IPS-15b (cell line): ENCODE measurements at regions not wholly inside any gene's neighbourhood (a gene's known extent, or its start where the extent isn't known, plus 50 kb on each side); places are given as distances from the start of the nearest gene placed in this dataset.

Experiments
- H3K27me3 ChIP-seq: one replicate; pipeline ENCODE4 v1.6.1; 2013; ENCODE audit warnings: low read length; ENCODE audit not compliant: control insufficient read depth, insufficient read depth
- H3K36me3 ChIP-seq: one replicate; pipeline ENCODE4 v1.6.1; 2013; ENCODE audit warnings: low read length; ENCODE audit not compliant: control insufficient read depth, insufficient read depth
- H3K4me1 ChIP-seq: one replicate; pipeline ENCODE4 v1.6.1; 2013; ENCODE audit warnings: mild to moderate bottlenecking, low read length; ENCODE audit not compliant: control insufficient read depth, insufficient read depth
- H3K4me3 ChIP-seq: one replicate; pipeline ENCODE4 v1.5.1; 2013; ENCODE audit warnings: low read depth, low read length
- H3K9ac ChIP-seq: one replicate; pipeline ENCODE4 v1.6.1; 2013; ENCODE audit warnings: low read depth, mild to moderate bottlenecking, low read length
- H3K9me3 ChIP-seq: one replicate; pipeline ENCODE4 v1.6.1; 2013; ENCODE audit warnings: mild to moderate bottlenecking, low read length; ENCODE audit not compliant: control insufficient read depth, insufficient read depth

DNA sequence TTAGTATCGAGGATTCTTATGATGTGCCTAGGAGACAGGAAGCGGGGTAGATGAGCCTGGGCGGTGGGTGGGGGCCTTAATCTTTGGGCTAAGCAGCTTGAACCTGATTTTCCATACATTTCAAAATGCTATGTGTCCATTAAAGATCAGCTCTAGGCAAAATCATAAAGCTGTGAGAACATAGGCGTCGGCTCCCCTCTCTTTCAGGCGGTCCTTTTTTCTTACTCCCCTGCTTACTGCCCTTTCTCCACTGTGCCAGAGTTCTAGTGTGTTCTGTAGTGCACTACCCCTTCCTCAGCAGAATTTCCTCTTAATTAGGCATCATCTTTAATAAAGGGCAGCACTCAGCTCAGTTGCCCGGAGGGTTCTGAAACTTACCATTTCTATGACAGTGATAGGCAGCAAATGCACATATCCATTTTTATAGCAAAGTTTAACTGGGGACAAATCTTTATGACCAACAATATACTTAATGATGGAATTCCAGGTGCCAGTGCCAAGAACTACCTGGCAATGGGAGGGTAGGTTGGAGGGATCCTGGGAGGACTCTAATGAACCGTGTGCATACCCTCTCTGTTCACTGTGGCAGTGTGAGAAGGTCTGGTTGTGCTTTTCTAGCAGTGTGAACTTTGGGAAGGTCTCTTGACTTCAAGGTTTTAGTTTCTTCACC, 404.5 kb upstream of the TPM1 start:
- Histone ChIP-seq H3K9me3 (no peaks in the 10 kb centered on the region), H3K36me3 (no peaks in the 10 kb centered on the region), H3K4me3 (no peak overlapping the region), H3K4me1 (peaks cover 14% of the 10 kb centered on the region), H3K27me3 (no peaks in the 10 kb centered on the region), H3K9ac (no peak overlapping the region)

- Histone ChIP-seq H3K9me3 (no peaks in the 10 kb centered on the region), H3K36me3 (no peaks in the 10 kb centered on the region), H3K27me3 (no peaks in the 10 kb centered on the region), H3K4me1 (peaks cover 18% of the 10 kb centered on the region), H3K9ac (no peak overlapping the region), H3K4me3 (no peak overlapping the region)
Observed at GRCh38 chr15:62639432-62639831, 403.1 kb upstream of the TPM1 start.

DNA sequence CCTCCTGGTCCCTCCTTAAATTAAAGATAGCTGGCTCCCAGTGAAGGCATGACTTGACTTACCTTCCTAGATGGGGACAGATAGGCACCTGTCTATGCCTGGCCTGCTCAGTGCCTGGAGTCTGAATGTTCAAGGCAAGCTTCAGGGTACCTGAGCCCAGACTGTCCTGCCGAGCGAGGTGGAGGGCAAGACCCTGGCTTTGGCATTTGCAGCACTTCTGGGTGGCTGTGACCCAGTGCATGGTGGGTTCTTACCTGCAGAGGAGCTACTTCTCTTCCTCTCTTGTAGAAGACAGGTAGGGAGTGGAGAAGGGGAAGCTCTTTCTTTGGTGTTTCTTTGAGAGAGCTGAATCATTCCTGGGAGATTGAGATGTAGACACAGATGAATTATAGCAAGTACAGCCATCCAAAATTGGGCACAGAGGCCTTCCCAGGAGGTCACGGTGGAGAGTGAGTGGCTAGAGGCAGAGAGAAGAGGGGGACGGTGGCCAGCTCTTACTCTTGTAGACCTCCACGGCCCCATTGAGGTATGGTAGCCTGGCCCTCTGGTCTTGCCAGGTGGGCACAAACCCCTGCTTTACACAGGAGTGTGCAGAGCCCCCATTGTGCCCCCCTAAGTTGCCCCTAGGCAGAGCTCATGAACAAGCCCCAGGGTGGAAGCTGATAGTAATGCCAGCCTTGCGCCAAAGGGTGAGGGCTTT, 402.5 kb upstream of the TPM1 start:
- no peaks in the 10 kb centered on the region for H3K27me3 ChIP-seq
- no peak overlapping the region for H3K4me3 ChIP-seq
- H3K9me3 ChIP-seq: no peaks in the 10 kb centered on the region
- H3K36me3 ChIP-seq: no peaks in the 10 kb centered on the region
- H3K4me1 ChIP-seq: peaks cover 22% of the 10 kb centered on the region
- no peak overlapping the region for H3K9ac ChIP-seq

GRCh38 chr15:62641825-62642224, 400.7 kb upstream of the TPM1 start:
- H3K9ac ChIP-seq: no peak overlapping the region
- no peaks in the 10 kb centered on the region for H3K27me3 ChIP-seq
- no peaks in the 10 kb centered on the region for H3K36me3 ChIP-seq
- no peaks in the 10 kb centered on the region for H3K9me3 ChIP-seq
- H3K4me3 ChIP-seq: no peak overlapping the region
- H3K4me1 ChIP-seq: peaks cover 14% of the 10 kb centered on the region

- Histone ChIP-seq H3K36me3 (no peaks in the 10 kb centered on the region), H3K4me3 (no peak overlapping the region), H3K4me1 (peaks cover 8% of the 10 kb centered on the region), H3K27me3 (no peaks in the 10 kb centered on the region), H3K9me3 (no peaks in the 10 kb centered on the region), H3K9ac (no peak overlapping the region)
Observed at GRCh38 chr15:62643572-62643971, 399.0 kb upstream of the TPM1 start.

DNA sequence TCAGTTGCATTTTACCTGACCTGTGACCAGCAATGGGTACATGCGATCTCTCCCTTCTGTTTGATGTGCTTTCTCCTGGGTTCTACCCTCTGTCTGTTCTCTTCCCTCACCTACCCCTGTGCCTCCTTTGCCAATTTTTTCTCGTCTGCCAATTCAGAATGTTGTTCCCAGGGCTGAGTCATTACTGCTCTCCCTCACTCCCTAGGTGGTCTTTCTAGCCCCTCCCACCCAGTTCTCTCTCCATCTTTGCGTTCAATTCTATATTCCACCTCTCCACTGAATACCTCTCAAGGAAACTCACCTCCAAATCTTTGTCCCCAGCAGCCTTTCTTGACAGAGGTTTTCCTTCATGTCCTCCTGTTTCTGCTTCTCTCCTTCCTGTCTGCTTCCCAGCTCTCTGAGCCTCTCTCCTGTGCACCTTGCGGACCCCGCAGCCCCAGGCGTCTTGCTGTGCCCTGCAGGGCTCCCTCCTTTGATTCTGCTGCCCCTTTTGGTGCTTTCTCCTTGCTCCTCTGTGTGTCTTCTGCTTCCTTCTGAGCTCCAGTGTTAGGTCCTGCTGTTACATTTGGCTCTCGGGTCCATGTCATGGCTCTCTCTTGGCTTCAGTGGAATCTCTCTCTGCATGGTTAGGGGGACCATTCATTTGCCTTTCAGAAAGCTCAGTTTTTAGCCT, 398.2 kb upstream of the TPM1 start:
- Histone ChIP-seq H3K9ac (no peak overlapping the region), H3K4me1 (peaks cover 8% of the 10 kb centered on the region), H3K4me3 (no peak overlapping the region), H3K36me3 (no peaks in the 10 kb centered on the region), H3K9me3 (no peaks in the 10 kb centered on the region), H3K27me3 (no peaks in the 10 kb centered on the region)

DNA sequence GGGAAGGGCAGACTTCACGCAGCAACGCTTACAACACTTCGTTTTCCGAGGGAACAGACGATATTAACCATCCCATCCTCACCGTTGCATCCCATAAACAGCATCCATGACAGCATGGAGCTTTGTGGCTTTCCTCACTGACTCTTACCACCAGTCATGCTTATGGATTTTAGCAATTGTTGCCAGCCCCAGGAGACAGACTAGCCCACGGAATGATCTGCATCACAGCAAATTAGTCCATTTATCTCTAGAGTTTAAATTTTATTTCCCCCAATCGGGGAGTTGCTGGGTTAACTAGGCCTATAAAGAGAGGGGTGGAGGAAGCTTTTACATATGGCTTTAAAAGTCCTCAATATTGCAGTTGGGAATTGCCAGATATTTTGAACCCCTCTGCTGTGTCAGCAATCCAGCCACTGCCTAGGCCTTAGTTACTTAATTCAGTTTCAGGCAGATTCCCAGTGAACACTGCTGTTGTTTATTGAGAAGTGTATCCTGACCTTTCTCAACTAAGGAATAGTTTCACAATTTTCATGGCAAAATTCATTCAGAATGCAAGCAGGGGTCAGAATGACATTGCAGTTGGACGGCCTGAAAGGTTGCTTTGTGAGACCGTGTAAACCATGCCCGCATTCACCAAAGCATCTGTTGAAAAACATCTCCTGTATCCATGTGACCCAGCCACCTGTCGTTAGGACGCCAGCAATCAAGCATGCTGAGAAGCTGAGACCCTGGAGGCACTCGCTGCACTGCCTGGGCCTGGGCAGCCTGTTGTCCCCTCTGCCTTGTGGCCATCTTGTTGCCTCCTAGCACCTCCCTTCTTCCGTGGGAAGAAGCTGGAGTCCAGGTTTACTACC, 397.4 kb upstream of the TPM1 start:
- no peaks in the 10 kb centered on the region for H3K27me3 ChIP-seq
- H3K4me1 ChIP-seq: peaks cover 8% of the 10 kb centered on the region
- H3K9me3 ChIP-seq: no peaks in the 10 kb centered on the region
- no peak overlapping the region for H3K9ac ChIP-seq
- no peaks in the 10 kb centered on the region for H3K36me3 ChIP-seq
- no peak overlapping the region for H3K4me3 ChIP-seq

DNA sequence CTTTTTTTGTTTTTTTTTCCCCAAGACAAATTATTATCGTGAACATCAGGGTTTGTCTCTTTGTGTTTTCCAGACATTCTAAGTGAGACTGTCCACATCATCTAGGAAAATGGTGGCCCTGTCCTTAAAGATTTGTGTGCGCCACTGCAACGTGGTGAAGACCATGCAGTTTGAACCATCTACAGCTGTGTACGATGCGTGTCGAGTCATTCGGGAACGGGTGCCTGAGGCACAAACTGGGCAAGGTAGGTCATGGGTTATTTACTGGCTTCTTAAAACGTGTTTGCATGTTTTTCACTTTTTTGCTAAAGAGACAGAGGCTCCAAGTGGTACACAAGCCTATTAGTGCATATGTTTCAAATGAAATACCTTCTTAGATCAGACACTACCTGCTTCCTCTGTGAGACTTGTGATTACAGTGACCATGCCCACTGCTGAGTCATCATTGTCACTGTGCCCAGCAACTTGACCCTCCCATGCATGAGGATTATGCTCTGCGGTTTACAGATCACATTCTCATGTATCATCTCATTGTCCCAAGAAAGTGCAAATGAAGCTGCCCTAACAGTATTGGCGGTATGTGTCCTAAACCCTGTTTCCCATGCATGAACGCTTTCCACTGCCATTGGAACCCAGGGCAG, 395.2 kb upstream of the TPM1 start:
- H3K36me3 ChIP-seq: no peaks in the 10 kb centered on the region
- H3K4me3 ChIP-seq: no peak overlapping the region
- H3K9me3 ChIP-seq: no peaks in the 10 kb centered on the region
- H3K27me3 ChIP-seq: no peaks in the 10 kb centered on the region
- H3K4me1 ChIP-seq: peaks cover 8% of the 10 kb centered on the region
- no peak overlapping the region for H3K9ac ChIP-seq

- H3K4me1 ChIP-seq: peaks cover 8% of the 10 kb centered on the region
- H3K36me3 ChIP-seq: no peaks in the 10 kb centered on the region
- no peak overlapping the region for H3K9ac ChIP-seq
- H3K27me3 ChIP-seq: no peaks in the 10 kb centered on the region
- H3K9me3 ChIP-seq: no peaks in the 10 kb centered on the region
- no peak overlapping the region for H3K4me3 ChIP-seq
Observed at GRCh38 chr15:62647843-62648505, 394.6 kb upstream of the TPM1 start.

- H3K36me3 ChIP-seq: no peaks in the 10 kb centered on the region
- peaks cover 8% of the 10 kb centered on the region for H3K4me1 ChIP-seq
- H3K4me3 ChIP-seq: no peak overlapping the region
- H3K9ac ChIP-seq: no peak overlapping the region
- H3K27me3 ChIP-seq: no peaks in the 10 kb centered on the region
- no peaks in the 10 kb centered on the region for H3K9me3 ChIP-seq
Observed at GRCh38 chr15:62648954-62649353, 393.6 kb upstream of the TPM1 start.
